K562 (cell line): ENCODE measurements at regions not wholly inside any gene's neighbourhood (a gene's known extent, or its start where the extent isn't known, plus 50 kb on each side); places are given as distances from the start of the nearest gene placed in this dataset.

Experiments
- ATAC-seq: fragments of 200-7000 bp; cut with Tn5 transposase; 3 replicates; pipeline ENCODE4 v1.9.1; 2020; ENCODE audit warnings: moderate library complexity
- BruUV-seq: library from RNA; stranded (reverse); fragments of 400-500 nt; replicated peaks from 2 replicates; lab custom pipeline; 2021; lab: Mats Ljungman, UMichigan
- CTCF ChIA-PET: fragments of 300-600 bp; formaldehyde crosslinking; extraction: SDS; loops from one replicate; lab custom pipeline; 2021; ENCODE audit warnings: low intra/inter-chr PET ratio; lab: Yijun Ruan, JAX
- POLR2A ChIA-PET: fragments of 300-600, 350-650 bp; sonication (Branson Sonifier 250); formaldehyde crosslinking; extraction: SDS; loops from one replicate; lab custom pipeline; 2021; ENCODE audit warnings: antibody characterized with exemption, inconsistent platforms; lab: Yijun Ruan, JAX
- DNase-seq, 4 experiments: peaks; one replicate each; pipeline versions ENCODE4 v3.0.0 to v3.0.0-alpha.2; 2011 to 2018; ENCODE audit warnings: low spot score in 3 of 4, mixed read lengths in 3 of 4; ENCODE audit errors: extremely low read depth in 1 of 4
- FAIRE-seq: peaks from 2 replicates; lab custom pipeline; 2011; peaks lifted over from hg19 to GRCh38; lab: Jason Lieb, UNC
- H2AFZ ChIP-seq: 2 replicates; pipeline ENCODE4 v1.6.0; 2011; ENCODE audit warnings: low read depth, low read length, control low read depth, inconsistent platforms
- H3K27ac ChIP-seq: fragments of 200-600 bp; 3 replicates; pipeline ENCODE4 v1.8.0; 2011; ENCODE audit warnings: low read depth, mild to moderate bottlenecking, control low read depth, inconsistent platforms, low read length, moderate library complexity, mixed read lengths; ENCODE audit errors: extremely low read depth
- H3K27me3 ChIP-seq, 2 experiments: fragments of 300-600 bp in 1 of 2; 2 replicates in 1 of 2; 3 replicates in 1 of 2; pipeline versions ENCODE4 v1.6.0 to v1.8.0; 2011; ENCODE audit warnings: inconsistent platforms in 2 of 2, low read length in 2 of 2, mild to moderate bottlenecking in 1 of 2, mixed read lengths in 1 of 2, moderate library complexity in 1 of 2; ENCODE audit not compliant: control insufficient read depth in 2 of 2, insufficient read depth in 2 of 2
- H3K36me3 ChIP-seq: fragments of 300-600 bp; 3 replicates; pipeline ENCODE4 v1.8.0; 2011; ENCODE audit warnings: mild to moderate bottlenecking, low read length, inconsistent platforms; ENCODE audit not compliant: control insufficient read depth, insufficient read depth
- H3K4me1 ChIP-seq, 2 experiments: fragments of 200-600 bp in 1 of 2; replicated peaks in 1 of 2; 2 replicates in 1 of 2; 3 replicates in 1 of 2; pipeline versions ENCODE4 v1.5.1 to v1.8.0; 2011; ENCODE audit warnings: inconsistent platforms in 2 of 2, low read length in 2 of 2, mild to moderate bottlenecking in 1 of 2, mixed read lengths in 1 of 2, moderate library complexity in 1 of 2; ENCODE audit not compliant: control insufficient read depth in 2 of 2, insufficient read depth in 2 of 2
- H3K4me2 ChIP-seq: 2 replicates; pipeline ENCODE4 v1.6.1; 2011; ENCODE audit warnings: low read length, control low read depth, inconsistent platforms, mixed read lengths; ENCODE audit not compliant: insufficient read depth
- H3K4me3 ChIP-seq: fragments of 200-600 bp; sonication (generic), shearing (Covaris generic); 2 replicates; pipeline ENCODE4 v1.5.1; 2016; ENCODE audit warnings: control low read depth, inconsistent platforms
- H3K79me2 ChIP-seq: fragments of 200-600 bp; 3 replicates; pipeline ENCODE4 v1.8.0; 2011; ENCODE audit warnings: low read length, inconsistent platforms; ENCODE audit not compliant: control insufficient read depth, insufficient read depth
- H3K9ac ChIP-seq, 2 experiments: 2 replicates each; pipeline versions ENCODE4 v1.6.0 to v1.6.1; 2011; ENCODE audit warnings: low read depth in 2 of 2, low read length in 2 of 2, control low read depth in 1 of 2, inconsistent platforms in 1 of 2, mild to moderate bottlenecking in 1 of 2, mixed read lengths in 1 of 2; ENCODE audit not compliant: insufficient read depth in 1 of 2
- H3K9me1 ChIP-seq: one replicate; pipeline ENCODE4 v1.6.0; 2011; ENCODE audit warnings: inconsistent platforms, mild to moderate bottlenecking, low read length, moderate library complexity; ENCODE audit not compliant: control insufficient read depth, insufficient read depth
- H3K9me3 ChIP-seq: replicated peaks from 2 replicates; pipeline ENCODE4 v1.5.1; 2011; ENCODE audit warnings: low read depth, low read length, inconsistent platforms; ENCODE audit not compliant: control insufficient read depth, insufficient read depth
- H4K20me1 ChIP-seq: replicated peaks from 2 replicates; pipeline ENCODE4 v1.6.1; 2011; ENCODE audit warnings: low read length, inconsistent platforms, mixed read lengths; ENCODE audit not compliant: control insufficient read depth, insufficient read depth
- EGR1 ChIP-seq: fragments of 450-650 bp; conservative IDR thresholded peaks from 2 replicates; pipeline ENCODE4 v1.6.1; 2017; ENCODE audit warnings: mild to moderate bottlenecking
- KDM1A ChIP-seq, 2 experiments: fragments of 450-650 bp; IDR thresholded peaks; 2 replicates each; pipeline ENCODE4 v1.6.1; 2016; ENCODE audit warnings: mild to moderate bottlenecking in 2 of 2
- NR2F6 ChIP-seq: fragments of 450-650 bp; formaldehyde crosslinking; IDR thresholded peaks from 2 replicates; pipeline ENCODE4 v1.4.0; 2020; ENCODE audit warnings: mild to moderate bottlenecking
- SMAD2 ChIP-seq: fragments of 150-350 bp; IDR thresholded peaks from 2 replicates; pipeline ENCODE4 v1.6.1; 2014; ENCODE audit warnings: low read depth, mild to moderate bottlenecking, low read length
- SP2 ChIP-seq: IDR thresholded peaks from 2 replicates; pipeline ENCODE4 v1.6.1; 2011; ENCODE audit warnings: mild to moderate bottlenecking, low read depth, low read length, moderate library complexity; ENCODE audit not compliant: poor library complexity, severe bottlenecking; ENCODE audit errors: extremely low read depth
- THRAP3 ChIP-seq: fragments of 450-650 bp; IDR thresholded peaks from 2 replicates; pipeline ENCODE4 v1.6.1; 2016; ENCODE audit warnings: mild to moderate bottlenecking, inconsistent platforms, borderline replicate concordance
- THRB ChIP-seq: fragments of 450-650 bp; formaldehyde crosslinking; conservative IDR thresholded peaks from 2 replicates; pipeline ENCODE4 v1.4.0; 2022; ENCODE audit warnings: mild to moderate bottlenecking, missing genetic modification characterization
- ZNF146 ChIP-seq: IDR thresholded peaks from one replicate; pipeline ENCODE4 v1.6.1; 2018; ENCODE audit warnings: missing compliant biosample characterization; ENCODE audit not compliant: unreplicated experiment
- ZNF445 ChIP-seq: fragments of 250-450 bp; sonication (Bioruptor Pico); IDR thresholded peaks from 2 replicates; pipeline ENCODE4 v1.4.0; 2020; ENCODE audit warnings: low read depth, mild to moderate bottlenecking, moderate library complexity
- ZNF717 ChIP-seq: fragments of 250-450 bp; sonication (Bioruptor Pico); IDR thresholded peaks from 2 replicates; pipeline ENCODE4 v1.5.0; 2021
- ZNF778 ChIP-seq: fragments of 450-650 bp; formaldehyde crosslinking; IDR thresholded peaks from 2 replicates; pipeline ENCODE4 v1.4.0; 2020; ENCODE audit warnings: mild to moderate bottlenecking, moderate library complexity
- WGBS: fragments of 100-300 bp; shearing (Covaris generic); methylation state at CpG from one replicate; pipeline ENCODE4 v1.1.6; 2016; ENCODE audit warnings: low coverage, mixed read lengths; ENCODE audit not compliant: insufficient coverage; ENCODE audit errors: missing lambda C conversion rate; 5-methylcytosine and 5-hydroxymethylcytosine counted together
- in situ Hi-C: fragments of 300-500 bp; cut with MboI; formaldehyde crosslinking; loops from 4 replicates; pipeline ENCODE4 v1.15.0; 2018; ENCODE audit warnings: inconsistent platforms, mixed read lengths
- intact Hi-C: fragments of 100-400 bp; cut with micrococcal nuclease; formaldehyde crosslinking; loops from 2 replicates; pipeline ENCODE4 v1.14.2; 2022
- TF ChIP-seq, protein P1 (sequence below): sonication (generic); formaldehyde crosslinking; IDR thresholded peaks from 2 replicates; pipeline ENCODE4 v1.8.0; 2023; ENCODE audit warnings: missing genetic modification reagents, mild to moderate bottlenecking, borderline replicate concordance
- TF ChIP-seq, protein P2 (sequence below), 2 experiments: fragments of 450-650 bp; IDR thresholded peaks; 2 replicates each; pipeline ENCODE4 v1.6.1; 2016
- TF ChIP-seq, protein P3 (sequence below): fragments of 250-450 bp; sonication (Bioruptor Pico); IDR thresholded peaks from 2 replicates; pipeline ENCODE4 v1.8.0; 2022; ENCODE audit warnings: inconsistent platforms

DNA sequence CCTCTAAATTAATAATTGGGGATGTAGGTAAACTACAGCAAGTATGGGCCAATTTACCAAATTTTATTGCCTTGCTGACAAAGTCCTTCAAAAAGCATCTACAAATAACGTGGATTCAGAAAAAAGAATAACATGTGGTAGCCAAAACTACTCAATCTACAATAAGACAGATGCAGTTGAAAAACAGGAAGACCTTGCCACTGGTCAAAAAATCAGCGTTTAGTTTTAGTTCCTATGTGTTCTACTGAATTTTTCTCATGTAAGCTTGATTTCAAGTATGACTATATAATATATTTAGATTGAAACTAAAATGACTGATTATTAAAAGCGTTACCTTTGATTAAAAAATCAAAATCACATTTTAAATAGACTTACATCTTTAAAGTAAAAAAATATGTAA is 1317.6 kb downstream of the PCDH9 start:
- H3K4me2 ChIP-seq, result no peak overlapping the region
- no peak overlapping the region for H3K4me3 ChIP-seq
- in situ Hi-C loops (no loop called here), intact Hi-C loops (no loop called here)
- ATAC-seq (no peak), FAIRE-seq (no peak), DNase-seq (no peak)
- CTCF ChIA-PET, result no interaction called here
- no peaks in the 10 kb centered on the region for H4K20me1 ChIP-seq
- H3K9ac ChIP-seq, result no peak overlapping the region
- BruUV-seq, result no TSS peak
- H2AFZ ChIP-seq, result no peak overlapping the region
- H3K36me3 ChIP-seq, result no peaks in the 10 kb centered on the region
- 0% methylated on average over 3 of the region's 3 CpGs for WGBS
- no peaks in the 10 kb centered on the region for H3K9me3 ChIP-seq
- no peaks in the 10 kb centered on the region for H3K4me1 ChIP-seq
- no peak overlapping the region for H3K27ac ChIP-seq
- POLR2A ChIA-PET, result no interaction called here
- H3K27me3 ChIP-seq, result no peaks in the 10 kb centered on the region
- H3K9me1 ChIP-seq, result no peaks in the 10 kb centered on the region
- H3K79me2 ChIP-seq, result no peaks in the 10 kb centered on the region
- TF ChIP-seq, protein P1, sequence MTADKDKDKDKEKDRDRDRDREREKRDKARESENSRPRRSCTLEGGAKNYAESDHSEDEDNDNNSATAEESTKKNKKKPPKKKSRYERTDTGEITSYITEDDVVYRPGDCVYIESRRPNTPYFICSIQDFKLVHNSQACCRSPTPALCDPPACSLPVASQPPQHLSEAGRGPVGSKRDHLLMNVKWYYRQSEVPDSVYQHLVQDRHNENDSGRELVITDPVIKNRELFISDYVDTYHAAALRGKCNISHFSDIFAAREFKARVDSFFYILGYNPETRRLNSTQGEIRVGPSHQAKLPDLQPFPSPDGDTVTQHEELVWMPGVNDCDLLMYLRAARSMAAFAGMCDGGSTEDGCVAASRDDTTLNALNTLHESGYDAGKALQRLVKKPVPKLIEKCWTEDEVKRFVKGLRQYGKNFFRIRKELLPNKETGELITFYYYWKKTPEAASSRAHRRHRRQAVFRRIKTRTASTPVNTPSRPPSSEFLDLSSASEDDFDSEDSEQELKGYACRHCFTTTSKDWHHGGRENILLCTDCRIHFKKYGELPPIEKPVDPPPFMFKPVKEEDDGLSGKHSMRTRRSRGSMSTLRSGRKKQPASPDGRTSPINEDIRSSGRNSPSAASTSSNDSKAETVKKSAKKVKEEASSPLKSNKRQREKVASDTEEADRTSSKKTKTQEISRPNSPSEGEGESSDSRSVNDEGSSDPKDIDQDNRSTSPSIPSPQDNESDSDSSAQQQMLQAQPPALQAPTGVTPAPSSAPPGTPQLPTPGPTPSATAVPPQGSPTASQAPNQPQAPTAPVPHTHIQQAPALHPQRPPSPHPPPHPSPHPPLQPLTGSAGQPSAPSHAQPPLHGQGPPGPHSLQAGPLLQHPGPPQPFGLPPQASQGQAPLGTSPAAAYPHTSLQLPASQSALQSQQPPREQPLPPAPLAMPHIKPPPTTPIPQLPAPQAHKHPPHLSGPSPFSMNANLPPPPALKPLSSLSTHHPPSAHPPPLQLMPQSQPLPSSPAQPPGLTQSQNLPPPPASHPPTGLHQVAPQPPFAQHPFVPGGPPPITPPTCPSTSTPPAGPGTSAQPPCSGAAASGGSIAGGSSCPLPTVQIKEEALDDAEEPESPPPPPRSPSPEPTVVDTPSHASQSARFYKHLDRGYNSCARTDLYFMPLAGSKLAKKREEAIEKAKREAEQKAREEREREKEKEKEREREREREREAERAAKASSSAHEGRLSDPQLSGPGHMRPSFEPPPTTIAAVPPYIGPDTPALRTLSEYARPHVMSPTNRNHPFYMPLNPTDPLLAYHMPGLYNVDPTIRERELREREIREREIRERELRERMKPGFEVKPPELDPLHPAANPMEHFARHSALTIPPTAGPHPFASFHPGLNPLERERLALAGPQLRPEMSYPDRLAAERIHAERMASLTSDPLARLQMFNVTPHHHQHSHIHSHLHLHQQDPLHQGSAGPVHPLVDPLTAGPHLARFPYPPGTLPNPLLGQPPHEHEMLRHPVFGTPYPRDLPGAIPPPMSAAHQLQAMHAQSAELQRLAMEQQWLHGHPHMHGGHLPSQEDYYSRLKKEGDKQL (CRISPR knock-in tag), result no peak
- TF ChIP-seq NR2F6 (CRISPR knock-in tag) (no peak), ZNF146 (CRISPR knock-in tag) (no peak), THRB (CRISPR knock-in tag) (no peak), EGR1 (no peak), SMAD2 (no peak), ZNF778 (no peak), KDM1A (IDR thresholded peaks at IDR 0.05) (no peak), THRAP3 (no peak), ZNF445 (CRISPR knock-in tag) (no peak), ZNF717 (no peak), SP2 (no peak)
- TF ChIP-seq, protein P2, sequence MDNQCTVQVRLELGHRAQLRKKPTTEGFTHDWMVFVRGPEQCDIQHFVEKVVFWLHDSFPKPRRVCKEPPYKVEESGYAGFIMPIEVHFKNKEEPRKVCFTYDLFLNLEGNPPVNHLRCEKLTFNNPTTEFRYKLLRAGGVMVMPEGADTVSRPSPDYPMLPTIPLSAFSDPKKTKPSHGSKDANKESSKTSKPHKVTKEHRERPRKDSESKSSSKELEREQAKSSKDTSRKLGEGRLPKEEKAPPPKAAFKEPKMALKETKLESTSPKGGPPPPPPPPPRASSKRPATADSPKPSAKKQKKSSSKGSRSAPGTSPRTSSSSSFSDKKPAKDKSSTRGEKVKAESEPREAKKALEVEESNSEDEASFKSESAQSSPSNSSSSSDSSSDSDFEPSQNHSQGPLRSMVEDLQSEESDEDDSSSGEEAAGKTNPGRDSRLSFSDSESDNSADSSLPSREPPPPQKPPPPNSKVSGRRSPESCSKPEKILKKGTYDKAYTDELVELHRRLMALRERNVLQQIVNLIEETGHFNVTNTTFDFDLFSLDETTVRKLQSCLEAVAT (IDR thresholded peaks at IDR 0.05), result no peak
- TF ChIP-seq, protein P3, sequence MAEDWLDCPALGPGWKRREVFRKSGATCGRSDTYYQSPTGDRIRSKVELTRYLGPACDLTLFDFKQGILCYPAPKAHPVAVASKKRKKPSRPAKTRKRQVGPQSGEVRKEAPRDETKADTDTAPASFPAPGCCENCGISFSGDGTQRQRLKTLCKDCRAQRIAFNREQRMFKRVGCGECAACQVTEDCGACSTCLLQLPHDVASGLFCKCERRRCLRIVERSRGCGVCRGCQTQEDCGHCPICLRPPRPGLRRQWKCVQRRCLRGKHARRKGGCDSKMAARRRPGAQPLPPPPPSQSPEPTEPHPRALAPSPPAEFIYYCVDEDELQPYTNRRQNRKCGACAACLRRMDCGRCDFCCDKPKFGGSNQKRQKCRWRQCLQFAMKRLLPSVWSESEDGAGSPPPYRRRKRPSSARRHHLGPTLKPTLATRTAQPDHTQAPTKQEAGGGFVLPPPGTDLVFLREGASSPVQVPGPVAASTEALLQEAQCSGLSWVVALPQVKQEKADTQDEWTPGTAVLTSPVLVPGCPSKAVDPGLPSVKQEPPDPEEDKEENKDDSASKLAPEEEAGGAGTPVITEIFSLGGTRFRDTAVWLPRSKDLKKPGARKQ (CRISPR knock-in tag), result no peak
